GM04503 (cell line): ENCODE measurements at regions not wholly inside any gene's neighbourhood (a gene's known extent, or its start where the extent isn't known, plus 50 kb on each side); places are given as distances from the start of the nearest gene placed in this dataset.

Experiments
- DNase-seq: peaks from one replicate; pipeline ENCODE4 v3.0.0-alpha.2; 2012; ENCODE audit warnings: low read depth

GRCh38 chr6:134866563-134866962 is 83.3 kb downstream of the ALDH8A1 start:
- no peak for DNase-seq

DNA sequence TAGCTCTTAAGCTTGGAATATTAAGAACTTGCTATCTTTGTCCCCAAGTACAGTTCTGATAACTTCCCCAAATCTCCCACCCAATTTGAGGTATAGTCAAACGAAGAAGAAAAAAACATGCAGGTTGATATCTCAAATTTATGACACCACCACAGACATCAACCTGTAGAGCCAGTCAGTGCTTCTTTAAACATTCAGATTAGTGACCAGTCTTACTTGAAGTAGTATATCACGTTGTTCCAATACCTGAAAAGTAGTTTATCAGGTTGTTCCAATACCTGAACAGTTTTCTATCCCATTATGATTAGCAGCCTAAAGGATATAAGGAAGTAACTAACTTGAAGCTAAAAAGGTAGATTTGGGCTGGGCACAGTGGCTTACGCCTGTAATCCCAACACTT is 85.3 kb downstream of the ALDH8A1 start:
- no peak for DNase-seq

DNA sequence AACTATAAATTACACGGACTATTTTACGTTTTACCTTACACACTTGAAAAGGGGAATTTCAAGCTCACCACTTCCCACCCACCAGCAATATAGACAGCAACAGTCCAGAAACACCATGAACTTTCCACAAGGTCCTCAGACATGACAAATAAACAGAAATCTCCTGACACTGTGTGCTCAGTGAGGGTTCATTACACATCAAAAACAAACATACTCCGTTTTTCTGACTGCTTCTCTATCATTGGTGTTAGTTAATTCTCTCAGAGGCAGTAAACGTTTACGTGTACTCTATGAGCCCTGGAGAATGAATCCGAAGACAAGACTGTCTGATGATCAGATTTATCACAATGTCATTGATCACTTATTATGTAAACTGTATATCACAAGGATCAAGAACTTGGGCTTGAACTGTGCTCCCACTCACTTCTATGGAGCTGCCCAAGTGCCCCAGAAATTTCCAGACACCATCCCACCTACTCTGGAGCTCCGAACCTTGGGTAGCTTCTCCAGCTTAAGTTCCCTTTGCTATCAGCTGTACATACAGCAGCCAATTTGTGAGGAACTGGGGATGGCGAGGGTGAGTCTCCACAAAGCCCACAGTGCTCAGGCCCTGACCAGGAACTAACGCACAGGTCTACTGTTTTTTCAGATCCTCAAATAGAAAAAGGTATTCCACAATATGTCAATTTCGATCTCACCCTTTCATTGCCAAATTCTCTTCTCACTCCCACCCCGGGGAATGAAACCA is 86.0 kb downstream of the ALDH8A1 start:
- DNase-seq: no peak

- DNase-seq: no peak
Observed at GRCh38 chr6:134854366-134854765, 95.5 kb downstream of the ALDH8A1 start.

DNA sequence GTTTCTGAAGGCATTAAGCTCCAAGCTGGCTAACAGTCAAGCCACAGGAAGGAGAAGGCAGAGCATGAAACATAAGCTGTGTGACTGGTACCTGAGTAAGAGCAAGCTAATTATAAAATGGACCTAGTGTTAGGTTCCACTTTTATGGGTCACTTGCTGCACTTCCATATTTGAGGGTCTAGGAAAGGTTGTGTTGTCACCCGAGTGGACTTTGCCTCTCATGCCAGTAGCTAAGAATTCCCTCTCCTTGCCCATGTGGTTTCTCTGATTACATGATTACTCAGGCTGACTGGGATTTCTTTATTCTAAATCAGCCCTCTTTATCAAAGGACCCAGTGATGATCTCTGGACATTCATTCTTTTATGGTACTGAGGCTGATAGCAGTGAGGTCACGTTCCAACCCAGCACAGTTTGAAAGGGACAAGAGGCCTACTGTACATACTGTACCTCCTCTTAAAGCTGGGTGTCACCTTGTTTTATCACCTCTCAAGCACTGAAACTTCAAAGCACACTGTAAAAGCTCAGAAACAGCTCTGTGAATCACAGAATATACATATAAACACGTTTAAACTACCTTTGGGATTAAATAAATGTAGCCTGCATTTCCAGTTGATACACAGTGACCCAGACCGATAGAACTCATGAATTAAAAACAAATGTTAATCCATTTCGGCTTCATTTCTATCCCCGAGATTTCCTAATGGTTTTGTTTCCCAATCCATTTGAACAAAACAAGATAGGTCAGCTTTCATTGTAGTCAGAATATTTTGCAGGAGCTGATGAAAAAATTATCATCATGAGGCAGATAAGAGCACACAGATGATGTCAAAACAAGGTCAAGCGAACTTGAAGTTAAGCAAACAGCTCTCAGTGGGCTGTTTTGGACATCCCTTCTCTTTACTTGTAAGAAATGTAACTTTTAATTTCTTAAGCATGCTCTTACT is 96.5 kb downstream of the ALDH8A1 start:
- no peak for DNase-seq

DNA sequence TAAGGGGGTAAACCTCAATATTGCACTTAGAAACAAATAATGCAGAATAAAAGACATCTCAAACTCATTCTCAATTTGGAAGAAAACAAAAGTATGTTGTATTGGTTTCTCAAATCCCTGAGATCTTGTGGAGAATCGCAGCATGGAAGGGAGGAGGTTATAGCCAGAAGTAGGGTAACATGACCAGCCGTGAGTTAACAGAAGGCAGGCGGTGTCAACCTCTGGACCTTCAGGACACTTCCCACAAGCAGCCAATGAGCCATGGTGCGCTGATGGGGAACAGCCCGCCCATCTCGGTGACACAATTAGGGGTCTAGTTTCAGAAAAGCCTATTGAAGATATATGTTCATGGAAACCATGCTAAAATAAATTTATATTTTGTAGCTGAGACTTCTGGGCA is 98.4 kb downstream of the ALDH8A1 start:
- DNase-seq: no peak

DNA sequence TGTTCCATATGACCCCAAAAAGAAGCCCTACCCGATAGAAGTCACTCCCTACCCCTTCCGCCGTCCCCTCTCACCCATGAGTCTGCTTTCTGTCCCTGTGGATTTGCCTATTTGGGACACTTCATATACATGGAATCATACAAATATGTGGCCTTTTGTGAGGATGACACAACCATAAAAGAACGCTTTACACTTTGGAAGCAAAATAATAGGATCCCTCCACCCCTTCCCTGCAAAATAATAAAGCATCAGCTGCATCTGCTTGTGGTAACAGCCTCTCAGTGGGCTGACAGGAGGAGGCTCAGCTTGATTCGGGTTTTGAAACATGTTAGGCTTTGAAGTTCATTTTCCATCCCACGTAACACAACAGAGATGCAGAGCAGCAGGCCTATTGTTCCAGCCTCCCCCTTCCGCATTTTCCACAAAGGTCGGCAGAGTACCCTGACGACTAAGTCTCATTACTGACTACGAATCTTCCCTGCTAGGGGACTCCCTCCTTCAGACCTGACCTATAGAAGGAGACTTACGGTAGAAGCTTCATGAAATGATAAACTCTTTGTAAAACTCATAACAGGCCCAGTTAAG is 99.1 kb downstream of the ALDH8A1 start:
- no peak for DNase-seq

DNA sequence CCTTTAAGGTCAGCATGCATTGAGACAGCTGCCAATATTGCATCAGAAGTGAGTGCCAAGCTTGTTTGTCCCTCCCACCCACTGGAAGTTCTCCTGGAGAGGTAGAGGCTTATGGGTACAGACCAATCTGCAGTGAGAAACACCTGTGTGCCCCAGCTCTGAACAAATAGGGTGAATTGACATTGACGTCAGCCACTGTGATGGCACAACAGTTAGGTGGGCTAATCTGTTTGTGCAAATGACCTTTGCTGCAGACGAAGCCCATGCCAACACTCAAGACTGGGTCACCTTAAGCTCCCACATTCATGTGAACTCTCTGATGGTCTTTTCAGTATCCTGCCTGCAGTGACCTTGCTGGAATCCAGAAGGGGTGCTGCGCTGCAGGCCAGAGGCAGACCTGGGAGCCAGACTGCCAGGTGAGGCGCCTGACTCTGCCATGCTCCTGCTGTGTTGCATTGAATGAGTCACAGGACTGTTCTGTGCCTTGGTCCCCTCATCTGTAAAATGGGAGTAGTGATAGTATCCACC is 99.9 kb downstream of the ALDH8A1 start:
- no peak for DNase-seq

DNA sequence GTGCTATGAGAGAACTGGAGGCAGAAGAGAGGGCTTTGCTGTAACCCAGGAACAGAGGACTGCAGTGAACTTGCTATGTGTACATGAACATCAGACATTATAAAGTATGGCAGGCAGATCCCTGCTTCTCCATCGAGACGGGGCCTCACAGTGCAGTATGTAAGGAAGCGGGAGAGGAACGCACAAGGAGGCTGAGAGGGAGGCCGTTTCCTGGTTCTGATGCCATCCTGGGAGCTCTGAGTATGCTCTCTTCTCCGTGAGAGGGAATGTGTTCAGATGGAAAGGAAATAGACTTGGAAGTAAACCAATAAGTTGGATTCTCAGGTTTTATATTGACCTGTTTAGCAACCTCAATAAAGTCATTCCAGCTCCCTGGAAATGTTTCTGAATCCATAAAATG is 101.8 kb downstream of the ALDH8A1 start:
- no peak for DNase-seq

GRCh38 chr6:134846865-134847264 is 103.0 kb downstream of the ALDH8A1 start:
- no peak for DNase-seq

GRCh38 chr6:134846031-134846430 is 103.9 kb downstream of the ALDH8A1 start:
- DNase-seq: no peak

- DNase-seq: no peak
Observed at GRCh38 chr6:134844120-134844519, 105.8 kb downstream of the ALDH8A1 start.

GRCh38 chr6:134840086-134840867 is 109.6 kb downstream of the ALDH8A1 start:
- no peak for DNase-seq

- peak; percentile 51 for DNase-seq
Observed at GRCh38 chr6:134835993-134836392, 113.9 kb downstream of the ALDH8A1 start.

GRCh38 chr6:134830940-134831339 is 119.0 kb downstream of the ALDH8A1 start:
- DNase-seq: no peak

DNA sequence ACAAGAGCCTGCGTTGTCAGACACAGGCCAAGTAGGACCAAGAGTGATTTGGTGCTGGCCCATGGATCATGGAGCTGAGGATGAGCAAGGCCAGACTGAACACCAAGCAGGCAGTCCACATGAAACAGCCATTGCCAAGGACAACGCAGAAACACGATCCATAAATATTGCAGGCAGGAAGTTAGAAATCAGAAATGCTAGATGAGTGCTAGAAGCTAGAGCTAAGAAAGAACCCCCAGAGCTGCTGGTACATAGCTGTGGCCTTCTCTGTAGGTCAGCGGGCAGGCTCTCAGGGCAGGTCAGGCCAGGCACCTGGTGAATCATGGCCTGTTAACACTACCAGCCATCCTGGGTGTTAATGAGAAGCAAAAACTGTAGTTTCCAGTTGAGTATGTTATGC is 119.7 kb downstream of the ALDH8A1 start:
- DNase-seq: no peak

GRCh38 chr6:134828641-134829040 is 121.3 kb downstream of the ALDH8A1 start:
- DNase-seq: no peak

DNA sequence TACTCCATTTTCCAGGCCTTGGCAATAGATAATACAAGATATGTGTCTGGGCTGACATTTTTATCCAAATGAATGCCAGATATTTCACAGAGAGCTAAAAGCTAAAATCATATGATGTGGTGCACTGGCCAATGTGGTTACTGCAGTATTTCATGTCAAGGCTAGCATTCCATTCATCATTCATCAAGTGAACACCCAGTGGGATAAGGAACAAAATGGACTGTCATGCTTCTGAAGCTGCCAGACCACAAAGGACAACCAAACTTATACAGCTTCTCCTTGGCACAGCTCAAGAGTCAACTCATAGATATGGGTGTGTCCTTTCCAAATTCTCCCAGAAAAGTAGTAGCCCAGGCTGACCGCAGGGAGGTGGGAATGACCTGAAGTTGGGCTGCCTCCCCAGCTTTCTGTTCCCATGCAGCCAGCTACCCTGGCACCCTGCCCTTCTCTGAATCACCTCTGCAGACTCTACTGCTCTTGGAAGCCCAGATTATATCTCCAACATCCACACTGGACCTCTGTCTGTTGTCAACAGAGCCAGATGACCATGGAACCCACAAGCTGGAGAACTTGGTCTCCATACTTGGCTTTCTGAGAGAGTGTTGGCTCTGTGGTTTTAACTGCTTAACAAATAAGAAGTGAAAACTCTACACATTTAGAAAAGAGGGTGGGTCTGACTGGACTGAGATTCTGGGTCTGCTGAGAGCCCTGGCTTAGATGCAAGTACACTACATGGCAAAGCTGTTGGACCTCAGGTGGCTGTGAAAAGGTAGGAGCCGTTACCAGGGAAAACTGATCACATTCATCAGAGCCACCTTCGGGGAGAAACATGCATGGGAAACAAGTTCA is 122.8 kb downstream of the ALDH8A1 start:
- DNase-seq: peak; percentile 100

DNA sequence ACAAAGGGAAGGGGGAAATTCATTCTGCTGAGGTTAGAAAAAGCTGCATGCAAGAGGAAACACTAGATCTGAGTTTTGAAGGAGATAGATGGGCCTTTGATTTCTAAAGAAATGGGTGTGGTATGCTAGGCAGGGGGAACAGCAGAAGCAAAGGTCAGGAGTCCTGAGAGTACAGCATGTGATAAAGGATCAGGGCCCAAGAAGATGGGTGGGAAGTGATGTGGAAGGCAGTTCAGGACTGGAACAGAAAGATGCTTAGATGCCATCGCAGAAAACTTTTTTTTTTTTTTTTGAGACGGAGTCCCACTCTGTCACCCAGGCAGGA is 126.2 kb downstream of the ALDH8A1 start:
- no peak for DNase-seq

- DNase-seq: peak; percentile 39
Observed at GRCh38 chr6:134822920-134823709, 126.8 kb downstream of the ALDH8A1 start.
